ENCODE measurements at regions not wholly inside any gene's neighbourhood (a gene's known extent, or its start where the extent isn't known, plus 50 kb on each side); places are given as distances from the start of the nearest gene placed in this dataset.

GRCh38 chr15:95304151-95304946 lies 1026.2 kb upstream of the NR2F2 start:
- Histone ChIP-seq H3K36me3 (no peaks in the 10 kb centered on the region), H3K27me3 (replicated peaks; ENCODE audit: insufficient read depth) (no peaks in the 10 kb centered on the region), H3K9me3 (no peaks in the 10 kb centered on the region), H3K27ac (peak overlapping the region; percentile 43 to 48), H3K4me1 (replicated peaks) (no peaks in the 10 kb centered on the region), H3K4me3 (no peak overlapping the region)
- 44% methylated on average over 12 of the region's 12 CpGs for WGBS
- TF ChIP-seq POLR2A (IDR thresholded peaks at IDR 0.05): no peak
- no peak for TF ChIP-seq POLR2AphosphoS5 (IDR thresholded peaks at IDR 0.05)
- TF ChIP-seq, protein P1, sequence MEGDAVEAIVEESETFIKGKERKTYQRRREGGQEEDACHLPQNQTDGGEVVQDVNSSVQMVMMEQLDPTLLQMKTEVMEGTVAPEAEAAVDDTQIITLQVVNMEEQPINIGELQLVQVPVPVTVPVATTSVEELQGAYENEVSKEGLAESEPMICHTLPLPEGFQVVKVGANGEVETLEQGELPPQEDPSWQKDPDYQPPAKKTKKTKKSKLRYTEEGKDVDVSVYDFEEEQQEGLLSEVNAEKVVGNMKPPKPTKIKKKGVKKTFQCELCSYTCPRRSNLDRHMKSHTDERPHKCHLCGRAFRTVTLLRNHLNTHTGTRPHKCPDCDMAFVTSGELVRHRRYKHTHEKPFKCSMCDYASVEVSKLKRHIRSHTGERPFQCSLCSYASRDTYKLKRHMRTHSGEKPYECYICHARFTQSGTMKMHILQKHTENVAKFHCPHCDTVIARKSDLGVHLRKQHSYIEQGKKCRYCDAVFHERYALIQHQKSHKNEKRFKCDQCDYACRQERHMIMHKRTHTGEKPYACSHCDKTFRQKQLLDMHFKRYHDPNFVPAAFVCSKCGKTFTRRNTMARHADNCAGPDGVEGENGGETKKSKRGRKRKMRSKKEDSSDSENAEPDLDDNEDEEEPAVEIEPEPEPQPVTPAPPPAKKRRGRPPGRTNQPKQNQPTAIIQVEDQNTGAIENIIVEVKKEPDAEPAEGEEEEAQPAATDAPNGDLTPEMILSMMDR (IDR thresholded peaks at IDR 0.05): no peak
- intact Hi-C loops (cut with DNase I): loop anchor here (10.0 kb wide), 1 partner anchor 60 kb away; no protein-coding TSS in a partner anchor
- no peak for DNase-seq (ENCODE audit: low spot score)

GRCh38 chr15:95304947-95305400 lies 1025.5 kb upstream of the NR2F2 start:
- no peak for TF ChIP-seq POLR2AphosphoS5 (IDR thresholded peaks at IDR 0.05)
- TF ChIP-seq, protein P1 (IDR thresholded peaks at IDR 0.05): no peak
- TF ChIP-seq POLR2A (IDR thresholded peaks at IDR 0.05): no peak
- H3K27ac ChIP-seq: no peak overlapping the region
- WGBS: 38% methylated on average over 4 of the region's 4 CpGs
- no peaks in the 10 kb centered on the region for H3K9me3 ChIP-seq
- DNase-seq (ENCODE audit: low spot score): no peak
- no peaks in the 10 kb centered on the region for H3K36me3 ChIP-seq
- no peaks in the 10 kb centered on the region for H3K4me1 ChIP-seq (replicated peaks)
- no peak overlapping the region for H3K4me3 ChIP-seq
- H3K27me3 ChIP-seq (replicated peaks; ENCODE audit: insufficient read depth): no peaks in the 10 kb centered on the region
- intact Hi-C loops (cut with DNase I): loop anchor here (10.0 kb wide), 1 partner anchor 60 kb away; no protein-coding TSS in a partner anchor

DNA sequence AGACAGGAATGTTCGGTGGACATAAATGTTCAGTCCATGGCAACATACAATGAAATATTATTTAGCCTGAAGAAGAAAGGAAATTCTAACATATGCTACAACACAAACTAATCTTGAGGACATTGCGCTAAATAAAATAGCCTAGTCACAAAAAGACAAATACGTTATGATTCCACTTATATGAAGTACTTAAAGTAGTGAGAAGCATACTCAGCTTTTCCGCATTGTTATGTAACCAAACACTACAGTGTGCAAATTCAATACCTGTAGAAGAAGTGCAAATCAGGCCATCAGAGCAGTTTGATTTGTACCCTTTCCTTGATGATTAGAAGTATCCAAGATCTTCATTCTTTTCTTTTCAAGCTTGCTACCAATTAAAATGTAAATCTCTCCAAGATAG lies 1023.4 kb upstream of the NR2F2 start:
- DNase-seq (ENCODE audit: low spot score): no peak
- H3K4me1 ChIP-seq (replicated peaks): no peaks in the 10 kb centered on the region
- TF ChIP-seq, protein P1 (IDR thresholded peaks at IDR 0.05): no peak
- no peak for TF ChIP-seq POLR2AphosphoS5 (IDR thresholded peaks at IDR 0.05)
- no peak for TF ChIP-seq POLR2A (IDR thresholded peaks at IDR 0.05)
- no peaks in the 10 kb centered on the region for H3K27me3 ChIP-seq (replicated peaks; ENCODE audit: insufficient read depth)
- H3K9me3 ChIP-seq: no peaks in the 10 kb centered on the region
- no peak overlapping the region for H3K4me3 ChIP-seq
- intact Hi-C loops (cut with DNase I): loop anchor here (10.0 kb wide), 1 partner anchor 58 kb away; no protein-coding TSS in a partner anchor
- H3K36me3 ChIP-seq: no peaks in the 10 kb centered on the region
- WGBS: 96% methylated on average over 4 of the region's 4 CpGs
- H3K27ac ChIP-seq: no peak overlapping the region

DNA sequence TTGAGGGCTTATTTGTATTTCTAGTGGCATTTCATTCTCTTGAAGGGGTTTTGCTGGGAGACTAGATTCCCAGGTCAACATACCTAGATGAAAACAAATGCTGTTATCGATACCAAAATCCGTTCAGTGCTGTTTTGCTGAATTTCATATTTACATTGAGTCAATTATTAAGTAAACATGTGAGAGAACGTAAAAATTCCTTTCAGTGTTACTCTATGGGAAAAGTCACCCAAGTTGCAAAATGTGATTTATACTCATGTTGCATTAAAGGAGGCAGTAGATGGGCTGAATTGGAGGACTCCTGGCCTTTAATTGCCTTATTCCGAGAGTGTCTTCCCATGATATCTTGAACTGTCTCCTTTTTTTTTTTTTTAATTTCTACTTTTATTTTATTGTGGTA lies 1011.3 kb upstream of the NR2F2 start:
- DNase-seq (ENCODE audit: low spot score): no peak
- WGBS: 45% methylated on average over 4 of the region's 4 CpGs
- Histone ChIP-seq H3K27me3 (replicated peaks; ENCODE audit: insufficient read depth) (no peaks in the 10 kb centered on the region), H3K4me3 (no peak overlapping the region), H3K27ac (no peak overlapping the region), H3K4me1 (replicated peaks) (no peaks in the 10 kb centered on the region), H3K9me3 (no peaks in the 10 kb centered on the region), H3K36me3 (no peaks in the 10 kb centered on the region)
- TF ChIP-seq POLR2AphosphoS5 (IDR thresholded peaks at IDR 0.05) (no peak), POLR2A (IDR thresholded peaks at IDR 0.05) (no peak)
- TF ChIP-seq, protein P1 (IDR thresholded peaks at IDR 0.05): no peak
- intact Hi-C loops (cut with DNase I): no loop called here

DNA sequence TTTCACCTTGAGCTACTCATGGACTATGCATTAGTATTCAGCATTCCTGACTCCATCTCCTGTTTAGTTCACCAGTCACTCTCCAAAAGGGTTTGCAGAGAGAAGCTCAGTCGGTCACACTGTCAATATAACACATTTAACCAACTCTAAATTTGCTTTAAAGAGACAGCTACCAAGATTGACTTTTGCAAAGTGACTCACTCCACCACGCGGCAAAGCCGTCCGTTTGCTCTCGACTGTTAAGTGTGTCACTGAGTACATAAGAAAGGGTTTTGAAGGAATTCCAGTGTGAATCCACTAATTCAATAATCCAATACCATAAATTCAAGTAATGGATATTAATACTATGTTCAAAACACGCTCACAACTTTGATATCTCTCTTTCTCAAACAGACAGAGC lies 1006.7 kb upstream of the NR2F2 start:
- intact Hi-C loops (cut with DNase I): no loop called here
- H3K4me1 ChIP-seq (replicated peaks): no peaks in the 10 kb centered on the region
- WGBS: 62% methylated on average over 7 of the region's 7 CpGs
- TF ChIP-seq, protein P1 (IDR thresholded peaks at IDR 0.05): no peak
- no peak for TF ChIP-seq POLR2A (IDR thresholded peaks at IDR 0.05)
- no peak for TF ChIP-seq POLR2AphosphoS5 (IDR thresholded peaks at IDR 0.05)
- no peak overlapping the region for H3K4me3 ChIP-seq
- peaks cover 2% of the 10 kb centered on the region for H3K27me3 ChIP-seq (replicated peaks; ENCODE audit: insufficient read depth)
- DNase-seq (ENCODE audit: low spot score): no peak
- H3K27ac ChIP-seq: no peak overlapping the region
- H3K36me3 ChIP-seq: no peaks in the 10 kb centered on the region
- no peaks in the 10 kb centered on the region for H3K9me3 ChIP-seq
